GM10266 (cell line): ENCODE measurements at regions not wholly inside any gene's neighbourhood (a gene's known extent, or its start where the extent isn't known, plus 50 kb on each side); places are given as distances from the start of the nearest gene placed in this dataset.

Experiments used
- DNase-seq: peaks from one replicate; pipeline ENCODE4 v3.0.0; 2012; ENCODE audit errors: extremely low spot score
- TF ChIP-seq, protein P1 (sequence below): IDR thresholded peaks from 2 replicates; pipeline ENCODE4 v1.5.1; 2012; ENCODE audit warnings: mild to moderate bottlenecking, low read depth; ENCODE audit not compliant: control insufficient read depth, insufficient read depth; ENCODE audit errors: missing control alignments

DNA sequence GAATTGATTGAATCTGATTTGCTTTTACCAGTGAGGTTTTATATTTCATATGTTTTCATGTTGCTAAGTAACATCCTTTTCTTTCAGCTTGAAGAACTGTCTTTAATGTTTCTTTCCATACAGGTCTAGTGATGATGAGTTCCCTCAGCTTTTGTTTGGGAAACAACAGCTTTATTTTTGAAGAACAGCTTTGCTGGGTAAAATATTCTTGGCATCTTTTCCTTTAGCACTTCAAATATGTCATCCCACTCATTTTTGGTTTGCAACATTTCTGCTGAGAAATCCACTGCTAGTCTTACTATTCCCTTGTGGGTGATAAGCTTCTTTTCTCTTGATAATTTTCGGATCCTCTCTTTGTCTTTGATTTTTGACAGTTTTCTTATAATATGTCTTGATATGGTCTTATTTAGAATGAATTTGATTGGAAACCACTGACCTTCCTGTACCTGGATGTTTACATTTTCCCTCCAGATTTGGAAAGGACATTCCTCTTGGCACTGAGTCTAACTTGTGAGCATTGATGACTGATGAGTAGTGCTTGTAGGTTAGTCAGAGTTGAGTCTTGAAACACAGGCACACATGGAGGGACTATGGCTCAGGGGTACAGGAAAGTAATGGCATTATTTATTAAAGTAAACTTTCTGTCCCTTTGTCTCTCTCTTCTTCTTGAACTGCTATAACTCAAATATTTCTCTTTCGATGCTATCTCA lies 220.3 kb downstream of the SPATA31D1 start:
- TF ChIP-seq, protein P1, sequence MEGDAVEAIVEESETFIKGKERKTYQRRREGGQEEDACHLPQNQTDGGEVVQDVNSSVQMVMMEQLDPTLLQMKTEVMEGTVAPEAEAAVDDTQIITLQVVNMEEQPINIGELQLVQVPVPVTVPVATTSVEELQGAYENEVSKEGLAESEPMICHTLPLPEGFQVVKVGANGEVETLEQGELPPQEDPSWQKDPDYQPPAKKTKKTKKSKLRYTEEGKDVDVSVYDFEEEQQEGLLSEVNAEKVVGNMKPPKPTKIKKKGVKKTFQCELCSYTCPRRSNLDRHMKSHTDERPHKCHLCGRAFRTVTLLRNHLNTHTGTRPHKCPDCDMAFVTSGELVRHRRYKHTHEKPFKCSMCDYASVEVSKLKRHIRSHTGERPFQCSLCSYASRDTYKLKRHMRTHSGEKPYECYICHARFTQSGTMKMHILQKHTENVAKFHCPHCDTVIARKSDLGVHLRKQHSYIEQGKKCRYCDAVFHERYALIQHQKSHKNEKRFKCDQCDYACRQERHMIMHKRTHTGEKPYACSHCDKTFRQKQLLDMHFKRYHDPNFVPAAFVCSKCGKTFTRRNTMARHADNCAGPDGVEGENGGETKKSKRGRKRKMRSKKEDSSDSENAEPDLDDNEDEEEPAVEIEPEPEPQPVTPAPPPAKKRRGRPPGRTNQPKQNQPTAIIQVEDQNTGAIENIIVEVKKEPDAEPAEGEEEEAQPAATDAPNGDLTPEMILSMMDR = no peak
- DNase-seq = no peak

DNA sequence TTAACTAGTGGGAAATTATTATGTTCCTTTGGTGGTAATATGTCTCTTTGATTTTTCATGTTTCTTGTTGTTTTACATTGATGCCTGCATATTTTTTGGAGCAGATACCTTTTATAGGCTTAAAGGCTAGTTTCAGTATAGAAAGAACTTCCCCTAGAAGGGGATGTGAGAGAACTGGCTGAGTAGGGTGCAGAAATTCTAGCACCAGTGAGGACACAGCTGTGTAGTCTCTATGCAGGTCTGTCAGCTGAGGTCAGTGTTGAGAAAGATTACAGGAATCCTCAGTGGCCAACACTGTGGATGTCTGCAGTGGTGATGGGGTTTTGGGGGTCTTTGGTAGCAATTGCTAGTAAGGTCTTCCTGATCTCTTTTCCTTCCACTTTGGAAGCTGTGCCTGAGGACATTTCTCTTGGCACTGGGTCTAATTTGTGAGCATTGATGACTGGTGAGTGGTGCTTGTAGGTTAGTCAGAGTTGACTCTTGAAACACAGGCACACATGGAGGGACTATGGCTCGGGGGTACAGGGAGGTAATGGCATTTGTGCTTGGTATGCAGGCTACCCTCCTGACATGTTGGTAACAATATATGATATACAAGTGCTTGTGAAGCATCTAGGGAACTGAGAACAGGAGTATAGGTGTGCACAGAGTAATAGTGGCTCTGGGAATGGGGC lies 221.4 kb downstream of the SPATA31D1 start:
- TF ChIP-seq, protein P1 = no peak
- no peak for DNase-seq

DNA sequence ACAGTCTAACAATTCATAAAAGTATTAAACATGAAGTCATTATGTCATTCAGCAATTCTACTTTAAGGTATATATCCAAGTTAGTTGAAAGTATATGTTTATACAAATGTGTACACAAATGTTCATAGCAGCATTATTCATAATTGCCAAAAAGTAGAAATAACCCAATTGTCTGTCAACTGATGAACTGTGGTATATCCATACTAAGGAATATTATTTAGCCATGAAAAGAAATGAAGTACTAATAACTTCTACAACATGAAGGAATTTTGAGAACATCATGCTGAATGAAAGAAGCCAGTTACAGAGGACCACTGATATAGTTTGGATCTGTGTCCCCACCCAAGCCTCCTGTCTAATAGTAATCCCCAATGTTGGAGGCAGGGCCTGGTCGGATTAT lies 224.3 kb downstream of the SPATA31D1 start:
- no peak for DNase-seq
- TF ChIP-seq, protein P1 = no peak

DNA sequence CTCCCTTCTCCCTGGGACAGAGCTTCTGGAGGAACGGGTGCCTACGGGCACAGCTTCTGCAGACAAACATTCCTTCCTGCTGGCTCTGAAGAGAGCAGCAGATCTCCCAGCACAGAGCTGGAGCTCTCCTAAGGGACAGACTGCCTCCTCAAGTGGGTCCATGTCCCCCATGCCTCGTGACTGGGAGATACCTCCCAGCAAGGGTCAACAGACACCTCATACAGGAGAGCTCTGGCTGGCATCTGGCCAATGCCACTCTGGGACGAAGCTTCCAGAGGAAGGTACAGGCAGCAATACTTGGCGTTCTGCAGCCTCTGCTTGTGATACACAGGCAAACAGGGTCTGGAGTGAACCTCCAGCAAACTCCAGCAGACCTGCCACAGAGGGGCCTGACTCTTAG lies 227.9 kb downstream of the SPATA31D1 start:
- no peak for DNase-seq
- TF ChIP-seq, protein P1 = no peak

DNA sequence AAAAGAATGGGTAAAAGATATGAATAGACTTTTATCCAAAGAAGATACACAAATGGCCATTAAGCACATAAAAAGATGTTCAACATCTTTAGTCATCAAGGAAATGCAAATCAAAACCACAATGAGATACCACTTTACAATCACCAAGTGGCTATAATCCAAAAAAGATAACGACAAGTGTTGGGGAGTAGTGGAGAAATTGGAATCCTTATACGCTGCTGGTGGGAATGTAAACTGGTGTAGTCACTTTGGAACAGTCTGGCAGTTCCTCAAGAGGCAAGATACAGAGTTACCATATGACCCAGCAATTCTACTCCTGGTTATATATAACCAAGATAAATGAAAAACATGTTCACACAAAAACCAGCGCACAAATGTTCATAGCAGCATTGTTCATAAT lies 234.9 kb downstream of the SPATA31D1 start:
- TF ChIP-seq, protein P1 = no peak
- no peak for DNase-seq

DNA sequence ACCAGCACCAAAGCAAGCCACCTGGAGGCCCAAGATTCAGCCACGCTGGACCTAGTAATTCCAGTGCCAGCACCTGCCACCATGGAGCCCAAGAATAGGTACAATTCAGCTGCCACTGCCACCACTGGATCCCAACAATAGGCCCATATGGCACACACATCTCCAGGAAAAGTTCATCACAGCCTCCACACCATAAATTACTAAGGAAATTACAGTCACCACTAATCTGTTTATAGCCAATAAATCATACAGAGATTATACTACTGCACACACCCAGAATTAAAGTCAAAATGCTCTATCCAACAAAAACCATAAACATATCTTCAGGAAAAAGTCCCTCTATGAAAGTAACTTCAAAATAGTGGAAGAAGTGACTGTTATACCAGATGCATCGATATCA lies 242.8 kb downstream of the SPATA31D1 start:
- no peak for DNase-seq
- TF ChIP-seq, protein P1 = no peak

DNA sequence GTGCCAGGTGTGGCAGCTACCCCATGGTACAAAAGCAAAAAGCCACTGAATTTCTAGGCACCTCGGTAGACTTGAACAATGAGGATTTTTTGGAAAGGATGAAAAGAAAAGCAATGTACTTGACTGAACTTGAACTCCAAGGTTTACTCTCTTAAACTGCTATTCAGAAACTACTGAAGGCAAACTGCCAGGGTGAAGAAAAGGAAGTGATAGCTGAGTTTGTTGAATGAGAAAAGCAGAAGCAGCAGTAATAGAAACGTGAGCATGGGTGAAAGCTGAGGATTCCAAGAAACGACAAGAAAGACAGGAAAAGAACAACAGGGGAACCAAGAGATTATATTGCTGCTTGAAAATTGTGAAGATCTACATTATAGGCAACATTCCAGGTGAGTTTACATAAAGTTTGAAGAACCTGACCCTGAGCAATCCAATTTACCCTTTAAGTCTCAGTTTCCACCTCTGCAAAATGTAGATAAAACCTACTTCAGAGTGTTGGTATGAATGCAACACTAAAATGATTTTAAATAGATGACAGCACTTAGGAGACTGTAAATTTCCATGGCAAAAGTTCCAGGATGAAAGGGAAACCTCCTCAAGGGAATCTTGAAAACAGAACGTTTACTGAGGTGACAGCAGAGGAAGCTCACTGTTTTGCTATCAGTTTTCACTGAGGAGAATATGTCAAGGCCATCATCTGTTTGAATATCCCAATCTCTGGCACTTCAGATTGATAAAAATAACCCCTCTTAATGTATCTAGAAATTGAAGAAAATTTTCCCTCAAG lies 245.8 kb downstream of the SPATA31D1 start:
- TF ChIP-seq, protein P1 = no peak

More for the DNA sequence above, 245.8 kb downstream of the SPATA31D1 start:
- DNase-seq = no peak
